GM19043 (cell line): ENCODE measurements at regions not wholly inside any gene's neighbourhood (a gene's known extent, or its start where the extent isn't known, plus 50 kb on each side); places are given as distances from the start of the nearest gene placed in this dataset.

Experiments
- ATAC-seq: cut with Tn5 transposase; IDR thresholded peaks from one replicate; pipeline ENCODE4 v1.9.1; 2021; ENCODE audit warnings: low read depth; ENCODE audit not compliant: unreplicated experiment

DNA sequence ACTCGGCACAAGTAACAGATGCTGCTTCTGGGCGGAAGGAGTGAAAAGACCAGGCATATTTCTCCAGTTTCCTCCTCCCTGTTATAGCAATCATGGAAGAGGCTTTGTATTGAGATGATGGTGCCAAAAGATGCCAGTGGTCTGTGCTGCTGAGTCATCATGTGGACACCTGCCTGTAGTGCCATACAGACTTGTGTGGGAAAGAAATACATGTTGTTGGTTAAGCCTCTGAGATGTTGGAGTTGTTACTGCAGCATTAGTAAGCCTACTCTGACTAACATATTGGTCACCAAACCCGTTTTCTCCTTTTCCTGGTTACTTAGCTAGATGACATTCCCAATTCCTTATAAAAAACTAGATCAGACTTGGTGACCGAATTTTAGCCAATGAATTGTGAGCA lies 356.9 kb downstream of the ZNF521 start:
- no peak for ATAC-seq

DNA sequence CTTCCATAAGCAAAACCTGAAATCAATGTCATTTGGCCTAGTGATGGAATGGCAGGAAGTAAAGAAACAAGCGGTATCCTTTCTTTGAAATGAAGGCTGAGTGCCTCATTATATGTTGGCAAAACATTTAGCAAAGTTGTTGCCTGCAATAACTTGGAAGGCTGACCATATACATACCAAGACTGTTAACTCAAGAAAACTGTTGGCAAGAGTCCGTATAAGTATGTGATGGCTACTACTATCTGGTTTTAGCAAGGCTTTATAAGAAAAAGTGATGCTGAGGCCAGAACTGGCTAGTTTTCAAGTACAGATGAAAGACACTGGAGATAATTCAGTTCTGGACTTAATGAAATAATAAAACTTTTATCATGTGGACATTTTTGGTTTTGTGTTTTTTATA lies 356.2 kb downstream of the ZNF521 start:
- ATAC-seq, result no peak

DNA sequence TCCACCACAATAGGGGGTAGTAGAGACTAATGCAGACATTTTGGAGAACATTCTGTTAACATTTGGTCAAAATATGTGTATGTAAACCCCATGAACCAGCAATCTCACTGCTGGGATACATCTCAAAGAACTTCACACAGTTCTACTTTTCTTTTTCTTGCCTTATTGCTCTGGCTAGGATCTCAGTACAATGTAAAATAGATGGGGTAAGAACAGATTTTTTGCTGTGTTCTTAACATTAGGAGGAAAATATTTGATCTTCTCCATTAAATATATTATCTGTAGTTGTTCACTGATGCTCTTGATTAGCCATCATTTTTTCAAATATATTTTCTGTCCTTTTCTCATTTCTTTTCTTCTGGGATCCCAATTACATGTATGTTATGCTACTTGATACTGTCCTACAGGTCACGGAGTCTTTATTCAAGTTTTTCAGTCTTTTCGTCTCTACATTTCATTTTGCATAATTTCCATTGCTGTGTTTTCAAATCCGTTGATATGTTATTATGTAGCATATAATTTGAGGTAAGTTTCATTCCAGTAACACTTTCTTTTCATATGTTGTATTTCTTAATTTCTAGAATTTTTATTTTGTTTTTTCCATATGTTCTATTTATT lies 352.2 kb downstream of the ZNF521 start:
- ATAC-seq, result no peak

DNA sequence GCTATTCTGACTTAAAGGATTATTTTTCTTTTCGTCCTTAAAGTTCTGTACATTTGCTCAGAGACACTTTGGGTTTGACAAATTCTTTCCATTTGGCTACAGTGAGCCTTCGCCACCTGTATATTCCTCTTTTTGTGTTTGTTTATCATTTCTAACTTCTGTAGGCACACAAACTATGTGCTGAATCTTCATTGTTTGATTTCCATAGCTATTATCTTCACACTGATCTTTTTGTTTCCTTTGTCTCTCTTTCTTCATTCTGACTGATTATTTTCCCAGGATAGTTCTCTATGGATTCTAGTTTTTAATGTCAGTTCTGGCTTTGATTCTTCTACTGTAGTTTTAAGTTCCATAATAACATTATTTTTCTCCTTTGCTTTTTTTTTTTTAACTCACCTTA lies 350.2 kb downstream of the ZNF521 start:
- no peak for ATAC-seq

DNA sequence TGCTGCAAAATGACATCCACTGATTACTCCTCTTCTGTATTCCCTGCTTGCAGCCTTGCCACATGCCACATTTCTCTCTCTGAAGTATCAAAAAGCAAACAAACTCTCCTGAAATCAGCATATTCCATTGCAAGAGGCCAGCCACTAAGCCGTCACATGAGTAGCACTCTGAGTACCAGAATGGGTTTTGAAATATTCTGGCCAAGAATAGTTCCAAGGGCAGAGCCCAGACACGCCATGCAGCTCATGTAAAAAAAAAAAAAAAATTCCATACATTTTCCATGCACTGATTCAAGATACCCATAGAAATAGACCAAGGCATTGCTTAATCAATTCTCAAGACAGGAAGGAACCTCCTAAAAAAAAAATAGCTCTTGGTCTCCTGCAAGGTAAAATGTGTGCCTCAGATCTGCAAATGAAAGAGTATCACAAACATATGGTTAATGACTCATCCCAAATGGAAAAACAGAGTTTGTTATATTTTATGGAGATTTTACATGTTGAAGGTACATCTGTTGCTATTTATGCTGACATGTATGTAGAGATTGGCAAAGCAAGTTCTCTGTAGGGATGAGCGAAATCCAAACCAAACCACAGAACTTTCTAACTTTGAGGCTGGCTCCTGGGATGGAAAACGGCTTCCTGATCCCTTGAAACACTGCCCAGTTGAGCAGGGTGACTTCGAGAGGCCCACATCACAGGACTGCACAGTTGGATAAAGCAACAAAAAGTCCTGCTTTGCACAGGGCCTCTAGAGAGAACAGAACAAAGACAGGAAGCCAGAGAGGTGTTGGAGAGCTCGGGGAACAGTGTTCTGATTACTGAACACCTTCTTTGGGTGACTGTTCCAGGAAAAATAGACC lies 346.2 kb downstream of the ZNF521 start:
- no peak for ATAC-seq

DNA sequence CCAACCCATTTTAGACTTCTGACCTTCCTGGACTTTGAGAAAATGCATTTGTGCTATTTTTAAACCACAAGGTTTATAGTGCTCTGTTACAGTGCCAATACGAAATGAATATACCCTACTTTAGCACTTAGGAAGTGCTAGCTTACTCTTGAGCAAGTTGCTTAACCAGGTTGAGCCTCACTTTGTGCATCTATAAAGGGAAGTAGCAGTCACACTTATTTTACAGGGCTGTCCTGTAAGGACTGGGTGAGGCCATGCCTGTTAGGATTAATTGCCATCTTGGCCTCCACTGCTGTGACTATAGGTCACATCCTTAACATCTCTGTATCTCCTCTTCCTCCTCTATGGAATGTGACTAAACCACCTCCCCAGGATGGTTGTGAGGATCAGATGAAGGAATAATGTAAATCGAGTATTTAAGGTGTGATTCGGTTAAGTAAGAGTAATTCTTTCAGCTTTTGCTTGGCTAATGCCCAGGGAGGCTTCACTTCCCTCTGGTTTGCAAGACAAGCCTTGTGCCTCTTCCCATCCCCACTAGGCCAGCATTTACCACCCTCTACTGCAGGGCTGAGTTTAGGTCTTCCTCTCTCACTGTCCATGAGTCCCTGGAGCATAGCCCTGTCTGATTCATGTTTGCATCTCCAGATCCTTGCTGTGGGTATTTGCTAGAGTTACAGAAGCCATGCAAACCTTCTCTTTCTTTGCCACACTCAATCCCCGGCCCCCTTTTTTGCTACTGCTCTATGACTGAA lies 341.2 kb downstream of the ZNF521 start:
- ATAC-seq, result no peak
